ENCODE measurements at regions not wholly inside any gene's neighbourhood (a gene's known extent, or its start where the extent isn't known, plus 50 kb on each side); places are given as distances from the start of the nearest gene placed in this dataset.

DNA sequence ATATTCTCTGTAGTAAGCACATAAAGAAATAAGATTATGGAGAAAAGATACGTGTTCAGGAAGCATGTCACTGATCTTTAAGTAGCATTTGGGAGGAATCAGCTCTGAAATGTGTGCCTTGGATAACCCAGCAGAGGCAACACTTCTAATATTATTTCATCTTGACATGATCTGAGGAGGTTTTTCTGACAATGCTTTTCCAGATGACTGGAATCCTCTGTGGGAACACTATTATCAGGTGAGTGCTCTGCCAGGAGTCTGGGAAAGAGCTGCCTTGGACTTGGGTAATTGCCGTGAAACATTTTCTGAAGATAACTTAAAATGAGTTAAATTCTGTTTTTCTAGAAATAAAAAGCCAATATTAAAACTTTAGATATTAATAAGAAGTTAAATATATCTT, 78.2 kb upstream of the QRFPR start:
- Mint-ChIP-seq H3K9me3 (ENCODE audit: low read depth, unreplicated experiment) (no peaks in the 10 kb centered on the region), H3K36me3 (ENCODE audit: insufficient read depth, unreplicated experiment) (no peaks in the 10 kb centered on the region), H3K27ac (ENCODE audit: unreplicated experiment) (no peak overlapping the region), H3K27me3 (ENCODE audit: unreplicated experiment) (no peaks in the 10 kb centered on the region), H3K4me1 (ENCODE audit: low read depth, unreplicated experiment) (peaks cover 15% of the 10 kb centered on the region), H3K4me3 (ENCODE audit: low read depth, unreplicated experiment) (no peak overlapping the region)
- CTCF ChIA-PET: no interaction called here
- intact Hi-C loops (cut with micrococcal nuclease; ENCODE audit: unreplicated experiment): no loop called here
- TF ChIP-seq, protein P1, sequence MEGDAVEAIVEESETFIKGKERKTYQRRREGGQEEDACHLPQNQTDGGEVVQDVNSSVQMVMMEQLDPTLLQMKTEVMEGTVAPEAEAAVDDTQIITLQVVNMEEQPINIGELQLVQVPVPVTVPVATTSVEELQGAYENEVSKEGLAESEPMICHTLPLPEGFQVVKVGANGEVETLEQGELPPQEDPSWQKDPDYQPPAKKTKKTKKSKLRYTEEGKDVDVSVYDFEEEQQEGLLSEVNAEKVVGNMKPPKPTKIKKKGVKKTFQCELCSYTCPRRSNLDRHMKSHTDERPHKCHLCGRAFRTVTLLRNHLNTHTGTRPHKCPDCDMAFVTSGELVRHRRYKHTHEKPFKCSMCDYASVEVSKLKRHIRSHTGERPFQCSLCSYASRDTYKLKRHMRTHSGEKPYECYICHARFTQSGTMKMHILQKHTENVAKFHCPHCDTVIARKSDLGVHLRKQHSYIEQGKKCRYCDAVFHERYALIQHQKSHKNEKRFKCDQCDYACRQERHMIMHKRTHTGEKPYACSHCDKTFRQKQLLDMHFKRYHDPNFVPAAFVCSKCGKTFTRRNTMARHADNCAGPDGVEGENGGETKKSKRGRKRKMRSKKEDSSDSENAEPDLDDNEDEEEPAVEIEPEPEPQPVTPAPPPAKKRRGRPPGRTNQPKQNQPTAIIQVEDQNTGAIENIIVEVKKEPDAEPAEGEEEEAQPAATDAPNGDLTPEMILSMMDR (IDR thresholded peaks at IDR 0.05; ENCODE audit: unreplicated experiment): no peak
- no peak for DNase-seq
- no TSS peak for BruUV-seq (replicated peaks)

DNA sequence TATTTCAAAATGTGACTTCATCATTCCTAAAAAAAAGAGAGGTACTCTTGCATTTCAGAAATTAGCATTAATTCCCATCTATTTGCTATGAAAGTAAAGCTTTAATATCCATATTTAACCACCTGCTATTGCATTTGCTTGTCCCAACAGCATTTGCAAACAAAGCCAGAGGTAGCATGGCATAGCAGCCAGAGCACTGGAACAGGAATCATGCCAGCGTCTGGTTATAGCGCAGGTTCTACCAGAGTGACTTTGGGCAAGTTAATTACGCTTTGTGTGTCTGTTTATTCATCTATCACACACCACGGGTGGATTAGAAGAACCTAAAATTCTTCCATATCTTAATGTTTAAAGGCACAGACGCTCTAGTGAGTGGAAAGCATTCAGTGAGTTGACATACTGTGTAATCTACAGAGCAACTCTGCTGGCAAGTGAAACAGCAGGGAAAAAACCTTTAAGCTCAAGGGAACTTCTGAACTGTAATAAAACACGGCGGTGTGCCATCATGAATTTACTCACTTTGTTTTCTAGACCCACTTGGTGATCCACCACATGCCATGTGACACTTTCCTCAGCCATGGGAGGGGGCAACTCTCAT, 76.6 kb upstream of the QRFPR start:
- TF ChIP-seq, protein P1 (IDR thresholded peaks at IDR 0.05; ENCODE audit: unreplicated experiment): no peak
- H3K4me3 Mint-ChIP-seq (ENCODE audit: low read depth, unreplicated experiment): no peak overlapping the region
- H3K27me3 Mint-ChIP-seq (ENCODE audit: unreplicated experiment): no peaks in the 10 kb centered on the region
- no peak for DNase-seq
- H3K36me3 Mint-ChIP-seq (ENCODE audit: insufficient read depth, unreplicated experiment): no peaks in the 10 kb centered on the region
- no peaks in the 10 kb centered on the region for H3K9me3 Mint-ChIP-seq (ENCODE audit: low read depth, unreplicated experiment)
- H3K4me1 Mint-ChIP-seq (ENCODE audit: low read depth, unreplicated experiment): peaks cover 20% of the 10 kb centered on the region
- CTCF ChIA-PET: no interaction called here
- intact Hi-C loops (cut with micrococcal nuclease; ENCODE audit: unreplicated experiment): no loop called here
- BruUV-seq (replicated peaks): no TSS peak
- no peak overlapping the region for H3K27ac Mint-ChIP-seq (ENCODE audit: unreplicated experiment)

DNA sequence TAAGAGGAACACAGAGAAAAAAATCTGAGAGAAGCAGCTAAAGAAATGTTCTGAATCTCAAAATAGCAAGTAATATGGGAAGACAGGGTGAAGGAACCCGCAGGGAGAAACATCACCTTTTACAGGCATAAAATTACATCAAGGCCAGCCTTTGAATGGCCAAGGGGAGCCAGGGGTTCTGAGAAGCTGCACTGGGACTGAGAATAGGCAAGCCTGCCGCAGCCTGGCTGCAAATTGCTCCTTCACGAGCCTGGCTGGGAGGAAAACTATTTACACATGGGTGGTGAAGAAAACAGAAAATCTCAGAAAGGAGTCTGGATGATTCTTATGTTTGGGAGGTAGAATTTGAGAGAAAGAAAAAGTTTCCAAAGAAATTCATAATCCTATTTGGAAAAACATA, 74.5 kb upstream of the QRFPR start:
- H3K36me3 Mint-ChIP-seq (ENCODE audit: insufficient read depth, unreplicated experiment): no peaks in the 10 kb centered on the region
- peaks cover 20% of the 10 kb centered on the region for H3K4me1 Mint-ChIP-seq (ENCODE audit: low read depth, unreplicated experiment)
- no TSS peak for BruUV-seq (replicated peaks)
- peak overlapping the region; percentile 73 for H3K27ac Mint-ChIP-seq (ENCODE audit: unreplicated experiment)
- CTCF ChIA-PET: no interaction called here
- DNase-seq: no peak
- no peaks in the 10 kb centered on the region for H3K9me3 Mint-ChIP-seq (ENCODE audit: low read depth, unreplicated experiment)
- TF ChIP-seq, protein P1 (IDR thresholded peaks at IDR 0.05; ENCODE audit: unreplicated experiment): no peak
- no peak overlapping the region for H3K4me3 Mint-ChIP-seq (ENCODE audit: low read depth, unreplicated experiment)
- H3K27me3 Mint-ChIP-seq (ENCODE audit: unreplicated experiment): no peaks in the 10 kb centered on the region
- intact Hi-C loops (cut with micrococcal nuclease; ENCODE audit: unreplicated experiment): no loop called here

DNA sequence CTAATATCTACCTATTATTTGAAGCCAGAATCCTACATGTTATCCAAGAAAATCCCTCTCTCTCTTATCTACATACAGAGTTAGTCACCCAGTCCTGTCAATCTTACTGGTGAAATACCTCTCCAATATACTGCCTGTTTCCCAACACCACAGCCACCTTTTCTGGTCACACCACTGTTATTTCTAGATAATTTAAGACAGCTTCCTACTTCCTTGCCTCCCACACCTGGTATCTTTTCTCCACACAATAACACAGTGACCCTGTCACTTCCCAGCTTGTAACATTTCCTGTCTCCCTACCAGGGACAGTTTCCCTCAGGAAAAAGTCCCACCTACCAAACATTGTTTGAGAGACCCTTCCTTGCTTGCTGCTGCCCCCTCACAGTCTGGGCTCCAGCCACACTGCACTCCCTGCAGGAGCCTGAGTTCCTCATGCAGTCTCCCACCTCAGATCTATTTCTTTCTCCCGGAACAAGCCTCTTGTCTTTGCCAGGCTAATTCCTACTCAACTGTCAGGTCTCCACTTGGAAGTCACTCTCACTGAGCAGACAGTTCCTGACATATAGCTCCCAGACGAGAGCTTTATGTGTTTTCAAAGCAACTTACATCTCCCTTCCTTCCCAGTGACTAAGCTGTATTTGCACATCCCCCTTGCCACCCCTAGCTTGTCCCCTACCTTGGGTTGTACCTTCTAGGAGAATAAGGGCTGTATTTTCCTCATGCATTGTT, 73.6 kb upstream of the QRFPR start:
- Mint-ChIP-seq H3K36me3 (ENCODE audit: insufficient read depth, unreplicated experiment) (no peaks in the 10 kb centered on the region), H3K4me1 (ENCODE audit: low read depth, unreplicated experiment) (peaks cover 29% of the 10 kb centered on the region), H3K4me3 (ENCODE audit: low read depth, unreplicated experiment) (no peak overlapping the region), H3K27ac (ENCODE audit: unreplicated experiment) (peak overlapping the region; percentile 73), H3K9me3 (ENCODE audit: low read depth, unreplicated experiment) (no peaks in the 10 kb centered on the region), H3K27me3 (ENCODE audit: unreplicated experiment) (no peaks in the 10 kb centered on the region)
- TF ChIP-seq, protein P1 (IDR thresholded peaks at IDR 0.05; ENCODE audit: unreplicated experiment): no peak
- BruUV-seq (replicated peaks): no TSS peak
- intact Hi-C loops (cut with micrococcal nuclease; ENCODE audit: unreplicated experiment): no loop called here
- no peak for DNase-seq
- CTCF ChIA-PET: no interaction called here
